ENCODE measurements at regions not wholly inside any gene's neighbourhood (a gene's known extent, or its start where the extent isn't known, plus 50 kb on each side); places are given as distances from the start of the nearest gene placed in this dataset.

DNA sequence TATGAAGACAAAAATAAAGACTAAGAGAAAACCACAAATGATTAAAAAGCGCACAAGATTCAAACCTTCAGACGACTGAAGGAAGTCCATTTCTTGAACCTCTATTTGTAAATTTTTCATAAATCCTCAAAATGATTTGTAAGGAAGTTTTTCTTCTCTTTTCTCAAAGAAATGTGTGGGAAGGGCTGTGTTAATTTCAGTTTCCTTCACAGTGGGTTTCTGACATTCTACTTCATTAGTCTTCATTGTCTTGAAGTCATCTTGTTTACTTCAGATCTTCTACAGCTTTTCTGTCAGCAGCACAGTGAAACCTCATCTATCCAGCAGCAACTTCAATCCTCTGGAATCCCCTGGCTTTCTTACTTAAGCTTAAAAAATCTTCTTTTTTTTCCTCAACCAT, 87.6 kb upstream of the MYLIP start:
- TF ChIP-seq POLR2A (IDR thresholded peaks at IDR 0.05; ENCODE audit: low read length), result no peak
- no peak for TF ChIP-seq GATA1 (IDR thresholded peaks at IDR 0.05; ENCODE audit: low read depth, low read length)
